HepG2 (cell line): ENCODE measurements at regions not wholly inside any gene's neighbourhood (a gene's known extent, or its start where the extent isn't known, plus 50 kb on each side); places are given as distances from the start of the nearest gene placed in this dataset.

Experiments
- ATAC-seq: fragments of 200-7000 bp; cut with Tn5 transposase; 3 replicates; pipeline ENCODE4 v1.9.1; 2020; ENCODE audit warnings: mild to moderate bottlenecking, moderate library complexity
- BruUV-seq: library from RNA; stranded (reverse); fragments of 400-500 nt; replicated peaks from 2 replicates; lab custom pipeline; 2021; lab: Mats Ljungman, UMichigan
- CTCF ChIA-PET: fragments of 300-600 bp; formaldehyde crosslinking; extraction: SDS; loops from one replicate; lab custom pipeline; 2021; ENCODE audit warnings: low total read pairs, inconsistent platforms, low intra/inter-chr PET ratio; lab: Yijun Ruan, JAX
- POLR2A ChIA-PET: fragments of 350-600 bp; sonication (Branson Sonifier 250); formaldehyde crosslinking; loops from one replicate; lab custom pipeline; 2020; ENCODE audit warnings: antibody characterized with exemption, inconsistent platforms; lab: Yijun Ruan, JAX
- DNase-seq: peaks from one replicate; pipeline ENCODE4 v3.0.0-alpha.2; 2015; ENCODE audit warnings: low spot score
- FAIRE-seq: peaks from 3 replicates; lab custom pipeline; 2011; peaks lifted over from hg19 to GRCh38; lab: Jason Lieb, UNC
- H2AFZ ChIP-seq: one replicate; pipeline ENCODE4 v1.6.1; 2011; ENCODE audit warnings: low read length, inconsistent platforms
- H3K27ac ChIP-seq: fragments of 300-600 bp; 3 replicates; pipeline ENCODE4 v1.8.0; 2011; ENCODE audit warnings: mixed run types, mild to moderate bottlenecking, mixed read lengths, low read length, inconsistent platforms; ENCODE audit not compliant: insufficient read depth; ENCODE audit errors: extremely low read length
- H3K27me3 ChIP-seq, 2 experiments: fragments of 200-600 bp in 1 of 2; 2 replicates in 1 of 2; 3 replicates in 1 of 2; pipeline versions ENCODE4 v1.6.0 to v1.8.0; 2011; ENCODE audit warnings: low read length in 2 of 2, mild to moderate bottlenecking in 2 of 2, moderate library complexity in 2 of 2, inconsistent platforms in 1 of 2; ENCODE audit not compliant: insufficient read depth in 2 of 2, control insufficient read depth in 1 of 2
- H3K36me3 ChIP-seq, 2 experiments: fragments of 200-600 bp in 1 of 2; replicated peaks in 1 of 2; 2 replicates in 1 of 2; 3 replicates in 1 of 2; pipeline versions ENCODE4 v1.5.1 to v1.8.0; 2011; ENCODE audit warnings: low read length in 2 of 2, inconsistent platforms in 1 of 2; ENCODE audit not compliant: insufficient read depth in 2 of 2, control insufficient read depth in 1 of 2
- H3K4me1 ChIP-seq: 2 replicates; pipeline ENCODE4 v1.5.1; 2012; ENCODE audit warnings: low read length, inconsistent platforms; ENCODE audit not compliant: insufficient read depth
- H3K4me2 ChIP-seq: 2 replicates; pipeline ENCODE4 v1.6.0; 2011; ENCODE audit warnings: low read depth, low read length, inconsistent platforms
- H3K4me3 ChIP-seq, 3 experiments: fragments of 200-600 bp in 1 of 3; sonication (generic), shearing (Covaris generic) in 1 of 3; replicated peaks in 1 of 3; 2 replicates each; pipeline ENCODE4 v1.5.1; 2011 to 2016; ENCODE audit warnings: low read length in 3 of 3, inconsistent platforms in 2 of 3, low read depth in 2 of 3, mild to moderate bottlenecking in 2 of 3, control low read depth in 1 of 3, mixed read lengths in 1 of 3; ENCODE audit not compliant: insufficient read depth in 1 of 3
- H3K79me2 ChIP-seq: one replicate; pipeline ENCODE4 v1.6.1; 2011; ENCODE audit warnings: low read length, inconsistent platforms; ENCODE audit not compliant: insufficient read depth
- H3K9ac ChIP-seq: 2 replicates; pipeline ENCODE4 v1.6.0; 2011; ENCODE audit warnings: mild to moderate bottlenecking, low read depth, low read length, inconsistent platforms; ENCODE audit not compliant: insufficient read depth
- H3K9me3 ChIP-seq: 2 replicates; pipeline ENCODE4 v1.5.1; 2012; ENCODE audit warnings: mild to moderate bottlenecking, low read length
- H4K20me1 ChIP-seq: 2 replicates; pipeline ENCODE4 v1.6.0; 2011; ENCODE audit warnings: inconsistent platforms, mild to moderate bottlenecking, low read length, moderate library complexity; ENCODE audit not compliant: insufficient read depth
- AGO1 ChIP-seq: fragments of 200-400 bp; formaldehyde crosslinking; IDR thresholded peaks from 2 replicates; pipeline ENCODE4 v1.6.1; 2017; ENCODE audit warnings: mild to moderate bottlenecking, low read depth, low read length, moderate library complexity; ENCODE audit not compliant: poor library complexity, severe bottlenecking
- ATAD3A ChIP-seq: sonication (generic); formaldehyde crosslinking; IDR thresholded peaks from 2 replicates; pipeline ENCODE4 v1.4.0; 2020; ENCODE audit warnings: missing genetic modification reagents
- FLYWCH1 ChIP-seq: sonication (generic); formaldehyde crosslinking; IDR thresholded peaks from 2 replicates; pipeline ENCODE4 v1.8.1; 2023; ENCODE audit warnings: mild to moderate bottlenecking, missing genetic modification reagents
- GATA4 ChIP-seq: sonication (generic); IDR thresholded peaks from 2 replicates; pipeline ENCODE4 v1.6.1; 2016; ENCODE audit warnings: antibody characterized with exemption, low read depth, borderline replicate concordance
- ISL2 ChIP-seq: sonication (generic); formaldehyde crosslinking; IDR thresholded peaks from 2 replicates; pipeline ENCODE4 v1.5.0; 2020; ENCODE audit warnings: missing genetic modification reagents
- TCF12 ChIP-seq, 2 experiments: fragments of 450-650 bp in 1 of 2; sonication (generic) in 1 of 2; formaldehyde crosslinking in 1 of 2; IDR thresholded peaks; 2 replicates each; pipeline versions ENCODE4 v1.6.1 to v1.8.0; 2017 to 2022; ENCODE audit warnings: antibody characterized with exemption in 1 of 2, mild to moderate bottlenecking in 1 of 2, missing genetic modification reagents in 1 of 2, moderate library complexity in 1 of 2
- ZBTB21 ChIP-seq: sonication (generic); formaldehyde crosslinking; IDR thresholded peaks from 2 replicates; pipeline ENCODE4 v1.4.0; 2020; ENCODE audit warnings: missing genetic modification reagents
- ZNF143 ChIP-seq: sonication (generic); formaldehyde crosslinking; IDR thresholded peaks from 2 replicates; pipeline ENCODE4 v1.4.0; 2020; ENCODE audit warnings: missing genetic modification reagents
- ZNF205 ChIP-seq: IDR thresholded peaks from 2 replicates; pipeline ENCODE4 v1.6.1; 2018; ENCODE audit warnings: missing biosample characterization, missing genetic modification reagents
- ZNF296 ChIP-seq: sonication (generic); formaldehyde crosslinking; conservative IDR thresholded peaks from 2 replicates; pipeline ENCODE4 v1.5.0; 2020; ENCODE audit warnings: mild to moderate bottlenecking, missing genetic modification reagents
- ZNF431 ChIP-seq: sonication (generic); formaldehyde crosslinking; IDR thresholded peaks from 2 replicates; pipeline ENCODE4 v1.9.0; 2022; ENCODE audit warnings: missing genetic modification reagents, low read depth, mild to moderate bottlenecking, borderline replicate concordance
- ZNF839 ChIP-seq: sonication (generic); formaldehyde crosslinking; IDR thresholded peaks from 2 replicates; pipeline ENCODE4 v1.4.0; 2020; ENCODE audit warnings: missing genetic modification reagents, mild to moderate bottlenecking, borderline replicate concordance
- WGBS: methylation state at CpG from one replicate; pipeline ENCODE4 v1.1.6; 2017; ENCODE audit warnings: low lambda C conversion rate; 5-methylcytosine and 5-hydroxymethylcytosine counted together
- in situ Hi-C: cut with HindIII; loops from 2 replicates; pipeline ENCODE4 v1.10.0; 2017; ENCODE audit warnings: low pct_unique_long_range_greater_than_20kb; ENCODE audit not compliant: extremely low pct_ligation_motif_present
- intact Hi-C: fragments of 100-400 bp; cut with micrococcal nuclease; formaldehyde crosslinking; loops from one replicate; pipeline ENCODE4 v1.10.0; 2022; ENCODE audit not compliant: unreplicated experiment
- TF ChIP-seq, protein P1 (sequence below): sonication (generic); formaldehyde crosslinking; IDR thresholded peaks from 2 replicates; pipeline ENCODE4 v1.5.0; 2020; ENCODE audit warnings: mild to moderate bottlenecking, low read depth, missing genetic modification reagents, borderline replicate concordance
- TF ChIP-seq, protein P2 (sequence below): sonication (generic); formaldehyde crosslinking; IDR thresholded peaks from 2 replicates; pipeline ENCODE4 v1.9.0; 2022; ENCODE audit warnings: missing genetic modification reagents, mild to moderate bottlenecking, borderline replicate concordance
- TF ChIP-seq, protein P3 (sequence below): sonication (generic); formaldehyde crosslinking; conservative IDR thresholded peaks from 2 replicates; pipeline ENCODE4 v1.4.0; 2020; ENCODE audit warnings: mild to moderate bottlenecking, missing genetic modification reagents, moderate library complexity

DNA sequence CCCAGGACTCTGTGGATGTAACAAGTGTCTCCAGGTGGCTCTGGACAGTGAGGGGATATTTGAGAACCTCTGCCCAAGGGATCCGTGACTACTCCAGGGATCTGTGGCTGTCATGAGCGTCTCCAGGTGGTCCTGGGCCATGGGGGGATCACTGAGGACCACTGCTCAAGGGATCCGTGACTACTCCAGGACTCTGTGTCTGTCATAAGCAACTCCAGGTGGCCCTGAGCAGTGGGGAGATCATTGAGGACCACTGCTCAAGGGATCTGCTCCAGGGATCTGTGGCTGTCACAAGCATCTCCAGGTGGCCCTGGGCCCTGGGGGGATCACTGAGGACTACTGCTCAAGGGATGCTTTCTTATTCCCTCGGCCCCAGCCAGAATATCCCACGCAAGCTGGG lies 133.2 kb upstream of the ADARB2 start:
- Histone ChIP-seq H3K36me3 (no peaks in the 10 kb centered on the region), H3K27me3 (no peaks in the 10 kb centered on the region), H3K4me1 (no peaks in the 10 kb centered on the region), H4K20me1 (no peaks in the 10 kb centered on the region), H3K9me3 (no peaks in the 10 kb centered on the region), H2AFZ (no peak overlapping the region), H3K79me2 (no peaks in the 10 kb centered on the region), H3K9ac (no peak overlapping the region), H3K4me2 (no peak overlapping the region), H3K27ac (no peak overlapping the region), H3K4me3 (no peak overlapping the region)
- in situ Hi-C loops (no loop called here), intact Hi-C loops (no loop called here)
- POLR2A ChIA-PET = no interaction called here
- TF ChIP-seq ZBTB21 (CRISPR knock-in tag) = no peak
- TF ChIP-seq, protein P1, sequence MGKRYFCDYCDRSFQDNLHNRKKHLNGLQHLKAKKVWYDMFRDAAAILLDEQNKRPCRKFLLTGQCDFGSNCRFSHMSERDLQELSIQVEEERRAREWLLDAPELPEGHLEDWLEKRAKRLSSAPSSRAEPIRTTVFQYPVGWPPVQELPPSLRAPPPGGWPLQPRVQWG = no peak
- no peak for TF ChIP-seq ZNF205 (CRISPR knock-in tag)
- TF ChIP-seq ISL2 (CRISPR knock-in tag) = no peak
- no peak for TF ChIP-seq TCF12 (IDR thresholded peaks at IDR 0.05)
- no peak for TF ChIP-seq TCF12 (CRISPR knock-in tag; IDR thresholded peaks at IDR 0.05)
- TF ChIP-seq, protein P2, sequence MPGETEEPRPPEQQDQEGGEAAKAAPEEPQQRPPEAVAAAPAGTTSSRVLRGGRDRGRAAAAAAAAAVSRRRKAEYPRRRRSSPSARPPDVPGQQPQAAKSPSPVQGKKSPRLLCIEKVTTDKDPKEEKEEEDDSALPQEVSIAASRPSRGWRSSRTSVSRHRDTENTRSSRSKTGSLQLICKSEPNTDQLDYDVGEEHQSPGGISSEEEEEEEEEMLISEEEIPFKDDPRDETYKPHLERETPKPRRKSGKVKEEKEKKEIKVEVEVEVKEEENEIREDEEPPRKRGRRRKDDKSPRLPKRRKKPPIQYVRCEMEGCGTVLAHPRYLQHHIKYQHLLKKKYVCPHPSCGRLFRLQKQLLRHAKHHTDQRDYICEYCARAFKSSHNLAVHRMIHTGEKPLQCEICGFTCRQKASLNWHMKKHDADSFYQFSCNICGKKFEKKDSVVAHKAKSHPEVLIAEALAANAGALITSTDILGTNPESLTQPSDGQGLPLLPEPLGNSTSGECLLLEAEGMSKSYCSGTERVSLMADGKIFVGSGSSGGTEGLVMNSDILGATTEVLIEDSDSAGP = no peak
- WGBS = 4% methylated on average over 5 of the region's 5 CpGs
- ATAC-seq = no peak
- BruUV-seq = no TSS peak
- FAIRE-seq = no peak
- DNase-seq = no peak
- CTCF ChIA-PET = no interaction called here

DNA sequence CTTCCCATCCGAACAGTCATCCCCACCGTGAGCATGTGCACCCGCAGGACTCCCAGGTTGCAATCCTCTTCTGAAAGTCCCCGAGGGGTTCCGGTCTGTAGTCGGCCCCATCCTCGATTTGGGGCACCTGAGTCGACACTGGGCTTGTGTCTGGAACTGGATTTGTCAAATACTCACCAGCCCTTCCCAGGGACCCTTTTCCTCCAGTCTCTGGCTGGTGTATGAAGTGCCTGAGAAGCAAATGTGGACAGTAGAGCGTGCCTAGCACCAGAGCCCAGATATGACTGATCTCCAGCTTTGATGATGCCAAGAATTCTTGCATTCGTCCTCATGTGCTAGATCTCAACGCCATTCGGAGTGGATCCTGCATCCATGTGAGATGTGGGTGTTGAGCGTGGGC lies 132.5 kb upstream of the ADARB2 start:
- FAIRE-seq = no peak
- H4K20me1 ChIP-seq = no peaks in the 10 kb centered on the region
- intact Hi-C loops (no loop called here), in situ Hi-C loops (no loop called here)
- no peak overlapping the region for H2AFZ ChIP-seq
- ChIA-PET CTCF (no interaction called here), POLR2A (no interaction called here)
- no peak overlapping the region for H3K4me3 ChIP-seq
- H3K4me1 ChIP-seq = no peaks in the 10 kb centered on the region
- no peaks in the 10 kb centered on the region for H3K36me3 ChIP-seq
- no peaks in the 10 kb centered on the region for H3K79me2 ChIP-seq
- WGBS = 12% methylated on average over 5 of the region's 13 CpGs
- no peak overlapping the region for H3K9ac ChIP-seq
- H3K27ac ChIP-seq = no peak overlapping the region
- no TSS peak for BruUV-seq
- H3K27me3 ChIP-seq = no peaks in the 10 kb centered on the region
- no peaks in the 10 kb centered on the region for H3K9me3 ChIP-seq
- no peak overlapping the region for H3K4me2 ChIP-seq
- no peak for ATAC-seq
- no peak for DNase-seq
- TF ChIP-seq ZNF296 (CRISPR knock-in tag) (no peak), ATAD3A (no peak), FLYWCH1 (CRISPR knock-in tag) (no peak), AGO1 (no peak), GATA4 (no peak), ZNF143 (CRISPR knock-in tag) (no peak), ZNF839 (CRISPR knock-in tag) (no peak), ZNF431 (CRISPR knock-in tag) (no peak)
- TF ChIP-seq, protein P3, sequence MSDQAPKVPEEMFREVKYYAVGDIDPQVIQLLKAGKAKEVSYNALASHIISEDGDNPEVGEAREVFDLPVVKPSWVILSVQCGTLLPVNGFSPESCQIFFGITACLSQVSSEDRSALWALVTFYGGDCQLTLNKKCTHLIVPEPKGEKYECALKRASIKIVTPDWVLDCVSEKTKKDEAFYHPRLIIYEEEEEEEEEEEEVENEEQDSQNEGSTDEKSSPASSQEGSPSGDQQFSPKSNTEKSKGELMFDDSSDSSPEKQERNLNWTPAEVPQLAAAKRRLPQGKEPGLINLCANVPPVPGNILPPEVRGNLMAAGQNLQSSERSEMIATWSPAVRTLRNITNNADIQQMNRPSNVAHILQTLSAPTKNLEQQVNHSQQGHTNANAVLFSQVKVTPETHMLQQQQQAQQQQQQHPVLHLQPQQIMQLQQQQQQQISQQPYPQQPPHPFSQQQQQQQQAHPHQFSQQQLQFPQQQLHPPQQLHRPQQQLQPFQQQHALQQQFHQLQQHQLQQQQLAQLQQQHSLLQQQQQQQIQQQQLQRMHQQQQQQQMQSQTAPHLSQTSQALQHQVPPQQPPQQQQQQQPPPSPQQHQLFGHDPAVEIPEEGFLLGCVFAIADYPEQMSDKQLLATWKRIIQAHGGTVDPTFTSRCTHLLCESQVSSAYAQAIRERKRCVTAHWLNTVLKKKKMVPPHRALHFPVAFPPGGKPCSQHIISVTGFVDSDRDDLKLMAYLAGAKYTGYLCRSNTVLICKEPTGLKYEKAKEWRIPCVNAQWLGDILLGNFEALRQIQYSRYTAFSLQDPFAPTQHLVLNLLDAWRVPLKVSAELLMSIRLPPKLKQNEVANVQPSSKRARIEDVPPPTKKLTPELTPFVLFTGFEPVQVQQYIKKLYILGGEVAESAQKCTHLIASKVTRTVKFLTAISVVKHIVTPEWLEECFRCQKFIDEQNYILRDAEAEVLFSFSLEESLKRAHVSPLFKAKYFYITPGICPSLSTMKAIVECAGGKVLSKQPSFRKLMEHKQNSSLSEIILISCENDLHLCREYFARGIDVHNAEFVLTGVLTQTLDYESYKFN (CRISPR knock-in tag) = no peak
